ENCODE measurements at regions not wholly inside any gene's neighbourhood (a gene's known extent, or its start where the extent isn't known, plus 50 kb on each side); places are given as distances from the start of the nearest gene placed in this dataset.

DNA sequence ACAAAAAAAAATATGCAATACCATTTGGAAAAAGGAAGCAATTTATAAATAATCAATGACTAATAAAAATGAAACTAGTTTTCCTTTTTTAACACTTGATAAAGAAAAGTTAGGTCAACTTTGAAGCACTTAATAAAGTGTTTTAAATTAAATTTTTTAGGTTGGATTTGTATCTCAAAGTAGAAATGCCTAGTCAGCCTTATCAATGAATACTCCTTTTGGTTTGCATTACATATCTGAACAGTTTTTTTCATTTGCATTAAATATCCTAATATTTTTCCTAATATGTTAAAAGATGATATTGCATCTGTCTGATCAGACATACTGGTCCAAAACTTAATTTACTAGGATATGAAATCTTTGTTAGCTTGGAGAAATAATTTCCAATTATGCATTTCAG is 155.8 kb upstream of the ZFP42 start:
- TF ChIP-seq, protein P1, sequence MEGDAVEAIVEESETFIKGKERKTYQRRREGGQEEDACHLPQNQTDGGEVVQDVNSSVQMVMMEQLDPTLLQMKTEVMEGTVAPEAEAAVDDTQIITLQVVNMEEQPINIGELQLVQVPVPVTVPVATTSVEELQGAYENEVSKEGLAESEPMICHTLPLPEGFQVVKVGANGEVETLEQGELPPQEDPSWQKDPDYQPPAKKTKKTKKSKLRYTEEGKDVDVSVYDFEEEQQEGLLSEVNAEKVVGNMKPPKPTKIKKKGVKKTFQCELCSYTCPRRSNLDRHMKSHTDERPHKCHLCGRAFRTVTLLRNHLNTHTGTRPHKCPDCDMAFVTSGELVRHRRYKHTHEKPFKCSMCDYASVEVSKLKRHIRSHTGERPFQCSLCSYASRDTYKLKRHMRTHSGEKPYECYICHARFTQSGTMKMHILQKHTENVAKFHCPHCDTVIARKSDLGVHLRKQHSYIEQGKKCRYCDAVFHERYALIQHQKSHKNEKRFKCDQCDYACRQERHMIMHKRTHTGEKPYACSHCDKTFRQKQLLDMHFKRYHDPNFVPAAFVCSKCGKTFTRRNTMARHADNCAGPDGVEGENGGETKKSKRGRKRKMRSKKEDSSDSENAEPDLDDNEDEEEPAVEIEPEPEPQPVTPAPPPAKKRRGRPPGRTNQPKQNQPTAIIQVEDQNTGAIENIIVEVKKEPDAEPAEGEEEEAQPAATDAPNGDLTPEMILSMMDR (IDR thresholded peaks at IDR 0.05) = no peak
- TF ChIP-seq POLR2A (IDR thresholded peaks at IDR 0.05) = no peak
